ENCODE measurements at regions not wholly inside any gene's neighbourhood (a gene's known extent, or its start where the extent isn't known, plus 50 kb on each side); places are given as distances from the start of the nearest gene placed in this dataset.

DNA sequence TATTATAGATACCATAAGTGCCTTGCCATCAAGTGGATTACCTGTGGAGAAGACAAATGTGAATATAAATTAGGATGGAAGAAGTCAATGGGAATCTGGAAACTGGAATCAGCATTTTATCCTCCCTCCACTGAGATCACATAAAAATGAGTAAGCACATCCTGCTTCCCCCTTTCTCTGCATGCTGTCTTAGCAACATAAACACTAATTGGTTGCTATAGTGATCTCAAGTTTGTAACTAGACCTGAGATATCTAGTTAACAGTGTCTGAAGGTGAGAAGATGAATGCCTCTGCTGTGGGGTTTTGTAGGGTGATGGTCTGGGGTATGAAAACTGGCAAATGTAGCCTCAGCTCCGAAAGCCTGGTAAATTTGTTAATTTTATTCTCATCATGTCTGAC is 1357.5 kb upstream of the CELF4 start (continued):
- TF ChIP-seq CEBPZ (IDR thresholded peaks at IDR 0.05; ENCODE audit: low read depth, low read length) (no peak), SRF (IDR thresholded peaks at IDR 0.05; ENCODE audit: low read depth in 2 of 2, low read length in 2 of 2) (no peak), BMI1 (IDR thresholded peaks at IDR 0.05; ENCODE audit: borderline replicate concordance) (no peak), WRNIP1 (IDR thresholded peaks at IDR 0.05; ENCODE audit: borderline replicate concordance, low read depth, low read length) (no peak)
- TF ChIP-seq, protein P1, sequence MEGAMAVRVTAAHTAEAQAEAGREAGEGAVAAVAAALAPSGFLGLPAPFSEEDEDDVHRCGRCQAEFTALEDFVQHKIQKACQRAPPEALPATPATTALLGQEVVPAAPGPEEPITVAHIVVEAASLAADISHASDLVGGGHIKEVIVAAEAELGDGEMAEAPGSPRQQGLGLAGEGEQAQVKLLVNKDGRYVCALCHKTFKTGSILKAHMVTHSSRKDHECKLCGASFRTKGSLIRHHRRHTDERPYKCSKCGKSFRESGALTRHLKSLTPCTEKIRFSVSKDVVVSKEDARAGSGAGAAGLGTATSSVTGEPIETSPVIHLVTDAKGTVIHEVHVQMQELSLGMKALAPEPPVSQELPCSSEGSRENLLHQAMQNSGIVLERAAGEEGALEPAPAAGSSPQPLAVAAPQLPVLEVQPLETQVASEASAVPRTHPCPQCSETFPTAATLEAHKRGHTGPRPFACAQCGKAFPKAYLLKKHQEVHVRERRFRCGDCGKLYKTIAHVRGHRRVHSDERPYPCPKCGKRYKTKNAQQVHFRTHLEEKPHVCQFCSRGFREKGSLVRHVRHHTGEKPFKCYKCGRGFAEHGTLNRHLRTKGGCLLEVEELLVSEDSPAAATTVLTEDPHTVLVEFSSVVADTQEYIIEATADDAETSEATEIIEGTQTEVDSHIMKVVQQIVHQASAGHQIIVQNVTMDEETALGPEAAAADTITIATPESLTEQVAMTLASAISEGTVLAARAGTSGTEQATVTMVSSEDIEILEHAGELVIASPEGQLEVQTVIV (IDR thresholded peaks at IDR 0.05; ENCODE audit: borderline replicate concordance, partially characterized antibody), result no peak
- TF ChIP-seq, protein P2, sequence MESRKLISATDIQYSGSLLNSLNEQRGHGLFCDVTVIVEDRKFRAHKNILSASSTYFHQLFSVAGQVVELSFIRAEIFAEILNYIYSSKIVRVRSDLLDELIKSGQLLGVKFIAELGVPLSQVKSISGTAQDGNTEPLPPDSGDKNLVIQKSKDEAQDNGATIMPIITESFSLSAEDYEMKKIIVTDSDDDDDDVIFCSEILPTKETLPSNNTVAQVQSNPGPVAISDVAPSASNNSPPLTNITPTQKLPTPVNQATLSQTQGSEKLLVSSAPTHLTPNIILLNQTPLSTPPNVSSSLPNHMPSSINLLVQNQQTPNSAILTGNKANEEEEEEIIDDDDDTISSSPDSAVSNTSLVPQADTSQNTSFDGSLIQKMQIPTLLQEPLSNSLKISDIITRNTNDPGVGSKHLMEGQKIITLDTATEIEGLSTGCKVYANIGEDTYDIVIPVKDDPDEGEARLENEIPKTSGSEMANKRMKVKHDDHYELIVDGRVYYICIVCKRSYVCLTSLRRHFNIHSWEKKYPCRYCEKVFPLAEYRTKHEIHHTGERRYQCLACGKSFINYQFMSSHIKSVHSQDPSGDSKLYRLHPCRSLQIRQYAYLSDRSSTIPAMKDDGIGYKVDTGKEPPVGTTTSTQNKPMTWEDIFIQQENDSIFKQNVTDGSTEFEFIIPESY (IDR thresholded peaks at IDR 0.05), result no peak
- TF ChIP-seq, protein P3, sequence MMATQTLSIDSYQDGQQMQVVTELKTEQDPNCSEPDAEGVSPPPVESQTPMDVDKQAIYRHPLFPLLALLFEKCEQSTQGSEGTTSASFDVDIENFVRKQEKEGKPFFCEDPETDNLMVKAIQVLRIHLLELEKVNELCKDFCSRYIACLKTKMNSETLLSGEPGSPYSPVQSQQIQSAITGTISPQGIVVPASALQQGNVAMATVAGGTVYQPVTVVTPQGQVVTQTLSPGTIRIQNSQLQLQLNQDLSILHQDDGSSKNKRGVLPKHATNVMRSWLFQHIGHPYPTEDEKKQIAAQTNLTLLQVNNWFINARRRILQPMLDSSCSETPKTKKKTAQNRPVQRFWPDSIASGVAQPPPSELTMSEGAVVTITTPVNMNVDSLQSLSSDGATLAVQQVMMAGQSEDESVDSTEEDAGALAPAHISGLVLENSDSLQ (IDR thresholded peaks at IDR 0.05), result no peak
- TF ChIP-seq, protein P4, sequence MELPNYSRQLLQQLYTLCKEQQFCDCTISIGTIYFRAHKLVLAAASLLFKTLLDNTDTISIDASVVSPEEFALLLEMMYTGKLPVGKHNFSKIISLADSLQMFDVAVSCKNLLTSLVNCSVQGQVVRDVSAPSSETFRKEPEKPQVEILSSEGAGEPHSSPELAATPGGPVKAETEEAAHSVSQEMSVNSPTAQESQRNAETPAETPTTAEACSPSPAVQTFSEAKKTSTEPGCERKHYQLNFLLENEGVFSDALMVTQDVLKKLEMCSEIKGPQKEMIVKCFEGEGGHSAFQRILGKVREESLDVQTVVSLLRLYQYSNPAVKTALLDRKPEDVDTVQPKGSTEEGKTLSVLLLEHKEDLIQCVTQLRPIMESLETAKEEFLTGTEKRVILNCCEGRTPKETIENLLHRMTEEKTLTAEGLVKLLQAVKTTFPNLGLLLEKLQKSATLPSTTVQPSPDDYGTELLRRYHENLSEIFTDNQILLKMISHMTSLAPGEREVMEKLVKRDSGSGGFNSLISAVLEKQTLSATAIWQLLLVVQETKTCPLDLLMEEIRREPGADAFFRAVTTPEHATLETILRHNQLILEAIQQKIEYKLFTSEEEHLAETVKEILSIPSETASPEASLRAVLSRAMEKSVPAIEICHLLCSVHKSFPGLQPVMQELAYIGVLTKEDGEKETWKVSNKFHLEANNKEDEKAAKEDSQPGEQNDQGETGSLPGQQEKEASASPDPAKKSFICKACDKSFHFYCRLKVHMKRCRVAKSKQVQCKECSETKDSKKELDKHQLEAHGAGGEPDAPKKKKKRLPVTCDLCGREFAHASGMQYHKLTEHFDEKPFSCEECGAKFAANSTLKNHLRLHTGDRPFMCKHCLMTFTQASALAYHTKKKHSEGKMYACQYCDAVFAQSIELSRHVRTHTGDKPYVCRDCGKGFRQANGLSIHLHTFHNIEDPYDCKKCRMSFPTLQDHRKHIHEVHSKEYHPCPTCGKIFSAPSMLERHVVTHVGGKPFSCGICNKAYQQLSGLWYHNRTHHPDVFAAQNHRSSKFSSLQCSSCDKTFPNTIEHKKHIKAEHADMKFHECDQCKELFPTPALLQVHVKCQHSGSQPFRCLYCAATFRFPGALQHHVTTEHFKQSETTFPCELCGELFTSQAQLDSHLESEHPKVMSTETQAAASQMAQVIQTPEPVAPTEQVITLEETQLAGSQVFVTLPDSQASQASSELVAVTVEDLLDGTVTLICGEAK (IDR thresholded peaks at IDR 0.05; ENCODE audit: borderline replicate concordance), result no peak

All from GM12878 (cell line).